ENCODE measurements at regions not wholly inside any gene's neighbourhood (a gene's known extent, or its start where the extent isn't known, plus 50 kb on each side); places are given as distances from the start of the nearest gene placed in this dataset.

DNA sequence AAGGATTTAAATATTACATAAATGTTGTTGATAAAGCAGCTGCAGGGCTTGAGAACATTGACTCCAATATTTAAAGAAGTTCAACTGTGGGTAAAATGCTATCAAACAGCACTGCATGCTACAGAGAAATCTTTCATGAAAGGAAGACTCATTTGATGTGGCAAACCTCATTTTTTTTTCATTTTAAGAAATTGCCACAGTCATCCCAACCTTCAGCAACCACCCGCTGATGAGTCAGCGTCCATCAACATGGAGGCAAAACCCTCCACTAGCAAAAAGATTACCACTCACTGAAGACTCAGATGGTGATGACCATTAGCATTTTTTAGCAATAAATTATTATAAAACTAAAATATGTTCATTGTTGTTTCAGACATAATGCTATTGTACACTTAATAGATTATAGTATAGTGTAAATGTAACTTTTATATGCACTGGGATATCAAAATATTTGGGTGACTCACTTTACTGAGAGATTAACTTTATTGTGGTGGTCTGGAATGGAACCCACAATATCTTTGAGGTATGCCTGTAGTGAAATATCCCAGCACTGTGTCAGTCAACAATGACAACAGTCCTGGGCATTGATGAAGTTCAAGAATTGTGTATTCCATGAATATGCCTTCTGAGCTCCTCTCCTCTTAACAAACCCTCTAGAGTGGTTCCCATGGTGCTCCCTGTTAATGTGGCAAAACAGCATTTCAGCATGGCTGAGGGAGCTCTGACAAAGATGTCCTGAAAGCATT, 52.4 kb upstream of the SOX21 start:
- intact Hi-C loops (cut with DNase I): no loop called here
- no peak overlapping the region for H3K27ac ChIP-seq
- no peaks in the 10 kb centered on the region for H3K27me3 ChIP-seq
- H3K4me3 ChIP-seq: no peak overlapping the region
- no peaks in the 10 kb centered on the region for H3K36me3 ChIP-seq
- WGBS, 3 donors: 92 to 97% (median 96%) methylated on average over 2 of the region's 2 CpGs
- no peaks in the 10 kb centered on the region for H3K9me3 ChIP-seq
- H3K4me1 ChIP-seq (ENCODE audit: insufficient read depth): no peaks in the 10 kb centered on the region
- no peak for DNase-seq
- TF ChIP-seq EP300 (IDR thresholded peaks at IDR 0.05) (no peak), POLR2A (IDR thresholded peaks at IDR 0.05) (no peak)
